Upper lobe of left lung (tissue), 6 donors: ENCODE measurements at regions not wholly inside any gene's neighbourhood (a gene's known extent, or its start where the extent isn't known, plus 50 kb on each side); places are given as distances from the start of the nearest gene placed in this dataset.

Source experiments
- ATAC-seq, 2 donors: fragments of 200-7000 bp; cut with Tn5 transposase; one replicate each; pipeline ENCODE4 v1.9.1; 2022; ENCODE audit warnings: mild to moderate bottlenecking in 2 of 2, moderate library complexity in 2 of 2; ENCODE audit not compliant: low FRiP score in 2 of 2
- DNase-seq, 2 donors: peaks; one replicate each; pipeline ENCODE4 v3.0.0-alpha.2; 2019 to 2020
- H3K27ac ChIP-seq, 4 donors: fragments of 200-600 bp; sonication (generic); one replicate each; pipeline ENCODE4 v1.5.1; 2016 to 2019
- H3K27me3 ChIP-seq, 4 donors: fragments of 200-600 bp; sonication (generic); one replicate each; pipeline ENCODE4 v1.5.1; 2017 to 2019
- H3K36me3 ChIP-seq, 4 donors: fragments of 200-600 bp; sonication (generic); one replicate each; pipeline ENCODE4 v1.5.1; 2016 to 2019
- H3K4me1 ChIP-seq, 4 donors: fragments of 200-600 bp; sonication (generic); one replicate each; pipeline ENCODE4 v1.5.1; 2018 to 2019
- H3K4me3 ChIP-seq, 4 donors: fragments of 200-600 bp; sonication (generic); one replicate each; pipeline ENCODE4 v1.5.1; 2017 to 2019; ENCODE audit warnings: mild to moderate bottlenecking in 2 of 4, moderate library complexity in 1 of 4
- H3K9me3 ChIP-seq, 4 donors: fragments of 200-600 bp; sonication (generic); one replicate each; pipeline ENCODE4 v1.5.1; 2018 to 2019
- CTCF ChIP-seq, 6 experiments: fragments of 450-650 bp in 4 of 6; fragments of 200-600 bp in 2 of 6; sonication (generic) in 2 of 6; IDR thresholded peaks; one replicate each; pipeline ENCODE4 v1.5.1; 2016 to 2019; ENCODE audit warnings: antibody characterized with exemption in 6 of 6
- EP300 ChIP-seq, 4 donors: sonication (generic); formaldehyde crosslinking; IDR thresholded peaks; one replicate each; pipeline ENCODE4 v1.5.1; 2017; ENCODE audit warnings: antibody characterized with exemption in 4 of 4, control low read depth in 2 of 4
- POLR2A ChIP-seq, 4 donors: fragments of 450-650 bp; IDR thresholded peaks; one replicate each; pipeline ENCODE4 v1.5.1; 2016 to 2017; ENCODE audit warnings: antibody characterized with exemption in 4 of 4, mild to moderate bottlenecking in 2 of 4
- POLR2AphosphoS5 ChIP-seq, 2 donors: sonication (generic); formaldehyde crosslinking; IDR thresholded peaks; one replicate each; pipeline ENCODE4 v1.5.1; 2017; ENCODE audit warnings: antibody characterized with exemption in 2 of 2
- WGBS, 2 donors: methylation state at CpG; one replicate each; pipeline ENCODE4 v1.1.5; 2017 to 2018; 5-methylcytosine and 5-hydroxymethylcytosine counted together
- donor health status: DM: no; HTN: no; CAD: no; lungs with moderate emphysema.
- donor health status: DM: no; HTN: yes; CAD: no; lungs with severe emphysema.

GRCh38 chr7:18081617-18082016, 54.0 kb upstream of the PRPS1L1 start:
- H3K27ac ChIP-seq: no peak overlapping the region
- DNase-seq (no peak), ATAC-seq (no peak)
- H3K9me3 ChIP-seq: peaks cover 0 to 14% (median 7%) of the 10 kb centered on the region in 4 donors
- peaks cover 7 to 9% (median 8%) of the 10 kb centered on the region in 4 donors for H3K4me1 ChIP-seq
- no peaks in the 10 kb centered on the region for H3K36me3 ChIP-seq
- TF ChIP-seq EP300 (IDR thresholded peaks at IDR 0.05): no peak
- H3K27me3 ChIP-seq: peaks cover 0 to 9% (median 4%) of the 10 kb centered on the region in 4 donors
- no peak overlapping the region for H3K4me3 ChIP-seq

GRCh38 chr7:18082169-18082568, 54.5 kb upstream of the PRPS1L1 start:
- H3K27me3 ChIP-seq: peaks cover 0 to 11% (median 6%) of the 10 kb centered on the region in 4 donors
- H3K4me1 ChIP-seq: peaks cover 7 to 13% (median 12%) of the 10 kb centered on the region in 4 donors
- no peak for DNase-seq
- peaks cover 0 to 14% (median 7%) of the 10 kb centered on the region in 4 donors for H3K9me3 ChIP-seq
- no peaks in the 10 kb centered on the region for H3K36me3 ChIP-seq
- peak in 1 of 2 donors; percentile 55 for ATAC-seq
- no peak overlapping the region for H3K27ac ChIP-seq
- WGBS, 2 donors: 97% methylated on average over 2 of the region's 2 CpGs; no CpG with 5 or more reads in 1 of the 2 donors
- TF ChIP-seq CTCF (IDR thresholded peaks at IDR 0.05) (no peak), POLR2AphosphoS5 (IDR thresholded peaks at IDR 0.05) (no peak), EP300 (IDR thresholded peaks at IDR 0.05) (no peak), POLR2A (IDR thresholded peaks at IDR 0.05) (no peak)
- no peak overlapping the region for H3K4me3 ChIP-seq

GRCh38 chr7:18086165-18087025, 58.7 kb upstream of the PRPS1L1 start:
- peak in 1 of 2 donors; percentile 72 for ATAC-seq
- peak in 1 of 2 donors; percentile 87 for DNase-seq
- TF ChIP-seq POLR2A (IDR thresholded peaks at IDR 0.05) (no peak), POLR2AphosphoS5 (IDR thresholded peaks at IDR 0.05) (no peak), CTCF (IDR thresholded peaks at IDR 0.05) (no peak), EP300 (IDR thresholded peaks at IDR 0.05) (no peak)
- no peak overlapping the region for H3K27ac ChIP-seq
- H3K4me3 ChIP-seq: peak overlapping the region; percentile 44 to 77 (median 64)
- no peaks in the 10 kb centered on the region for H3K36me3 ChIP-seq
- peaks cover 0 to 11% (median under 1%) of the 10 kb centered on the region in 4 donors for H3K9me3 ChIP-seq
- 1 to 13% methylated on average over 5 to 98 of the region's 108 CpGs for WGBS, 2 donors
- H3K27me3 ChIP-seq: peaks cover 0 to 14% (median 7%) of the 10 kb centered on the region in 4 donors
- H3K4me1 ChIP-seq: peaks cover 7 to 16% (median 15%) of the 10 kb centered on the region in 4 donors

- peak overlapping the region; percentile 36 to 77 (median 64) for H3K4me3 ChIP-seq
- 13 to 15% methylated on average over 27 to 31 of the region's 38 CpGs for WGBS, 2 donors
- TF ChIP-seq POLR2A (IDR thresholded peaks at IDR 0.05): no peak
- TF ChIP-seq EP300 (IDR thresholded peaks at IDR 0.05): no peak
- TF ChIP-seq CTCF (IDR thresholded peaks at IDR 0.05): no peak
- TF ChIP-seq POLR2AphosphoS5 (IDR thresholded peaks at IDR 0.05): no peak
- H3K4me1 ChIP-seq: peaks cover 7 to 16% (median 15%) of the 10 kb centered on the region in 4 donors
- H3K36me3 ChIP-seq: no peaks in the 10 kb centered on the region
- peaks cover 0 to 14% (median 7%) of the 10 kb centered on the region in 4 donors for H3K27me3 ChIP-seq
- DNase-seq (peak in 1 of 2 donors; percentile 77), ATAC-seq (peak in 1 of 2 donors; percentile 29)
- peaks cover 0 to 3% (median 0%) of the 10 kb centered on the region in 4 donors for H3K9me3 ChIP-seq
- no peak overlapping the region for H3K27ac ChIP-seq
These were observed 59.5 kb upstream of the PRPS1L1 start for GRCh38 chr7:18087026-18087686.

GRCh38 chr7:18087687-18088078, 60.0 kb upstream of the PRPS1L1 start:
- 65 to 71% methylated on average over 14 of the region's 14 CpGs for WGBS, 2 donors
- Histone ChIP-seq H3K27ac (no peak overlapping the region), H3K4me3 (peak overlapping the region in 2 of 4 donors; percentile 69 to 77), H3K36me3 (no peaks in the 10 kb centered on the region), H3K9me3 (no peaks in the 10 kb centered on the region), H3K4me1 (peaks cover 7 to 16% (median 15%) of the 10 kb centered on the region in 4 donors), H3K27me3 (peaks cover 0 to 14% (median 7%) of the 10 kb centered on the region in 4 donors)
- DNase-seq: peak in 1 of 2 donors; percentile 15
- TF ChIP-seq CTCF (IDR thresholded peaks at IDR 0.05) (no peak), EP300 (IDR thresholded peaks at IDR 0.05) (no peak), POLR2AphosphoS5 (IDR thresholded peaks at IDR 0.05) (no peak), POLR2A (IDR thresholded peaks at IDR 0.05) (no peak)
- ATAC-seq: peak in 1 of 2 donors; percentile 46
